GM12864 (cell line): ENCODE measurements at regions not wholly inside any gene's neighbourhood (a gene's known extent, or its start where the extent isn't known, plus 50 kb on each side); places are given as distances from the start of the nearest gene placed in this dataset.

ENCODE experiments used
- DNase-seq: peaks from one replicate; pipeline ENCODE4 v3.0.0-alpha.2; 2011; ENCODE audit warnings: low read depth
- H3K4me3 ChIP-seq: 2 replicates; pipeline ENCODE4 v1.5.1; 2011; ENCODE audit warnings: mild to moderate bottlenecking, low read depth, low read length, control low read depth
- TF ChIP-seq, protein P1 (sequence below): IDR thresholded peaks from 2 replicates; pipeline ENCODE4 v1.5.1; 2011; ENCODE audit warnings: low read depth, mild to moderate bottlenecking, moderate library complexity, low read length, control low read depth, inconsistent platforms; ENCODE audit errors: missing control alignments

DNA sequence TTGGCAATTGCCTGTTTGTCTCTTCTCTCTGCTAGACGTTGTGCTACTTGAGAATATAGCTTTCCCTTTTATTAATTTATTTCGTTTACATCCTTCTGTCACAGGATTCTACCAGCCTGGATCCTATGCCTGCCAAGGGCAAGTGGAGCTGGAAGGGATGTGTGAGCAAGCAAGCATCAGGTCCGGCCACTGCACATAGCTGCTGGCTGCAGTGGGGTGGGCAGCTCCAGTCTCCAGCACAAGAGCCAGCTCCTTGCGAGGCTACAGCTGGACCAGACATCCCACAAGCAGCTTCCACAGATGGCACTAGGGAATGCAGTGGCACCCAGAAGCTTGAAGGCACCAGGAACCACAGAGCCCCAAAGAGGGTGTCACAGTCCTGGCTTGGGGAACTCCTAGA, 225.0 kb downstream of the KCNC2 start:
- DNase-seq: no peak
- TF ChIP-seq, protein P1, sequence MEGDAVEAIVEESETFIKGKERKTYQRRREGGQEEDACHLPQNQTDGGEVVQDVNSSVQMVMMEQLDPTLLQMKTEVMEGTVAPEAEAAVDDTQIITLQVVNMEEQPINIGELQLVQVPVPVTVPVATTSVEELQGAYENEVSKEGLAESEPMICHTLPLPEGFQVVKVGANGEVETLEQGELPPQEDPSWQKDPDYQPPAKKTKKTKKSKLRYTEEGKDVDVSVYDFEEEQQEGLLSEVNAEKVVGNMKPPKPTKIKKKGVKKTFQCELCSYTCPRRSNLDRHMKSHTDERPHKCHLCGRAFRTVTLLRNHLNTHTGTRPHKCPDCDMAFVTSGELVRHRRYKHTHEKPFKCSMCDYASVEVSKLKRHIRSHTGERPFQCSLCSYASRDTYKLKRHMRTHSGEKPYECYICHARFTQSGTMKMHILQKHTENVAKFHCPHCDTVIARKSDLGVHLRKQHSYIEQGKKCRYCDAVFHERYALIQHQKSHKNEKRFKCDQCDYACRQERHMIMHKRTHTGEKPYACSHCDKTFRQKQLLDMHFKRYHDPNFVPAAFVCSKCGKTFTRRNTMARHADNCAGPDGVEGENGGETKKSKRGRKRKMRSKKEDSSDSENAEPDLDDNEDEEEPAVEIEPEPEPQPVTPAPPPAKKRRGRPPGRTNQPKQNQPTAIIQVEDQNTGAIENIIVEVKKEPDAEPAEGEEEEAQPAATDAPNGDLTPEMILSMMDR: no peak

DNA sequence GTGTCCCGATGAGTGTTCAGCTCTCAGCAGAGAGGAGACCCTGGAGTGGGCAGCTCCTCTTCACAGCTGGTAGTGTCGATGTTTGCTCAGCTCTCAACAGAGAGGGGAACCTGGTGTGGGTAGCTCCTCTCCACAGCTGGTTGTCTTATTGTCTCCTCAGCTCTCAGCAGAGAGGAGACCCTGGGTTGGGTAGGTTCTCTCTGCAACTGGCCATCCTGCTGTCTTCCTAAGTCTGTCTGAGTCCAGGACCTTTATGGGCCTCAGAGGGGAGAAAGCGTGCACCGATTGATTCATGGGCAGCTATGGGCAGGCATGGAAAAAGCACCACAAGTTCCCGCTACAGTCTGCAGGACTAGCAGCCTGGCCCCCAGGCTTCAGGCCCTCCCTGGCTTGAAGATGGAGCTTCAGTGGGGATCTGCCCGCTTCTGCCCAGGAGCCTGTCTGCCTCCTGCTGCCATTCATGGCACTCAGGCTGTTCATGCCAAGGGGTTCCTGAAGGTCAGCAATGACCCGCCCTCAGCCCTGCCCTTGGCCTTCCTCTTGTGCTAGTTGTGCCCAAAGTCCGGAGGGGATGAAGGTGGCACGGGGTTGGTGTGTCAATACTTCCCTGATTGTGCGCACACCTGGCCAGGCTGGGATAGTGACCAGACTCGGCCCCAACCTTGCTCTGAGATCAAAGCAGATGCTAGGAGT, 224.2 kb downstream of the KCNC2 start:
- H3K4me3 ChIP-seq: no peak overlapping the region
- no peak for DNase-seq

More for the DNA sequence above, 225.0 kb downstream of the KCNC2 start:
- no peak overlapping the region for H3K4me3 ChIP-seq

DNA sequence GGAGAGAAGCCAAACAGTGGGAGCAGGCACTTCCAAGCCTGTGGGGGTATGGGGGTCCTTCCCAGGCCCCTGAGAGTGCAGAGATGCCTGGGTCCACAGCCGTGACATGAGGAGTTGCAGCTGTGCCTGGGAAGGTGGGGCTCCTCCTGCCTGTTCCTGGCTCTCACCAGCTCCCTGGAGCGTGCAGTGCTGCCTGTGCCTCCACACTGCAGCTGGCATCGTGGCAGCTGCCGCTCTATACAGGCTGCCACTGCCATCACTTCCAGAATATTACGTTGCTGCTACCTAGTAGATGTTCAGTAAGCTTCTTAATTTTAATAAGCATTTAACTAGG, 223.7 kb downstream of the KCNC2 start:
- TF ChIP-seq, protein P1: no peak
- no peak for DNase-seq

More for the DNA sequence above, 224.2 kb downstream of the KCNC2 start:
- TF ChIP-seq, protein P1: no peak

DNA sequence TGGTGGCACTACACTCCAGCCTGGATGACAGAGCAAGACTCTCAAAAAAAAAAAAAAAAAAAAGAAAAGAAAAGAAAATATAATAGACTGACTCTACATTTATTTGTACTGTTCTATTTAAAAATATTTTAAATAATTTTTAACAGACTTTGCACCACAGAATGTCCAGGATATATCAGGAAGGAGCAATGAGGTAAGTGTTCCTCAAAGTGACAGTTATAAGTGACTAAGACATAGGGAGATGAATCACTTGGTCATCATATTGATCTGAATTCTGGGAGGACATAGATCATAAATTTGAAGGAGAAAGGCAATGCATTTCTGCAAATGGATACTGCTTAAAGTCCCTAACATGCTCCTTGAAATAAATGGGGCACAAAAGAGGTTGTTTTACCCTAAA, 221.5 kb downstream of the KCNC2 start:
- no peak overlapping the region for H3K4me3 ChIP-seq
- TF ChIP-seq, protein P1: no peak
- DNase-seq: no peak

More for the DNA sequence above, 223.7 kb downstream of the KCNC2 start:
- H3K4me3 ChIP-seq: no peak overlapping the region
